ENCODE measurements at regions not wholly inside any gene's neighbourhood (a gene's known extent, or its start where the extent isn't known, plus 50 kb on each side); places are given as distances from the start of the nearest gene placed in this dataset.

- no peak overlapping the region for H3K4me3 ChIP-seq (ENCODE audit: low read depth, low read length)
- DNase-seq (ENCODE audit: low read depth), result no peak
- no peak for TF ChIP-seq CTCF (IDR thresholded peaks at IDR 0.05; ENCODE audit: insufficient read depth, low read depth, low read length, missing control alignments)
These were observed 56.2 kb downstream of the PABPC4L start for GRCh38 chr4:134145369-134145768.

- TF ChIP-seq CTCF (IDR thresholded peaks at IDR 0.05; ENCODE audit: insufficient read depth, low read depth, low read length, missing control alignments), result no peak
- H3K4me3 ChIP-seq (ENCODE audit: low read depth, low read length), result no peak overlapping the region
- DNase-seq (ENCODE audit: low read depth), result no peak
These were observed 57.3 kb downstream of the PABPC4L start for GRCh38 chr4:134144337-134144736.

- TF ChIP-seq CTCF (IDR thresholded peaks at IDR 0.05; ENCODE audit: insufficient read depth, low read depth, low read length, missing control alignments), result no peak
- DNase-seq (ENCODE audit: low read depth), result no peak
These were observed 59.9 kb downstream of the PABPC4L start for GRCh38 chr4:134141728-134142127.

GRCh38 chr4:134139188-134139587 is 62.4 kb downstream of the PABPC4L start:
- no peak overlapping the region for H3K4me3 ChIP-seq (ENCODE audit: low read depth, low read length)
- TF ChIP-seq CTCF (IDR thresholded peaks at IDR 0.05; ENCODE audit: insufficient read depth, low read depth, low read length, missing control alignments), result no peak

More at GRCh38 chr4:134141728-134142127, 59.9 kb downstream of the PABPC4L start:
- H3K4me3 ChIP-seq (ENCODE audit: low read depth, low read length), result no peak overlapping the region

GRCh38 chr4:134132086-134132783 is 69.4 kb downstream of the PABPC4L start:
- DNase-seq (ENCODE audit: low read depth), result no peak
- no peak overlapping the region for H3K4me3 ChIP-seq (ENCODE audit: low read depth, low read length)

More at GRCh38 chr4:134139188-134139587, 62.4 kb downstream of the PABPC4L start:
- no peak for DNase-seq (ENCODE audit: low read depth)

GRCh38 chr4:134126955-134127354 is 74.6 kb downstream of the PABPC4L start:
- TF ChIP-seq CTCF (IDR thresholded peaks at IDR 0.05; ENCODE audit: insufficient read depth, low read depth, low read length, missing control alignments), result no peak
- no peak for DNase-seq (ENCODE audit: low read depth)
- no peak overlapping the region for H3K4me3 ChIP-seq (ENCODE audit: low read depth, low read length)

More at GRCh38 chr4:134132086-134132783, 69.4 kb downstream of the PABPC4L start:
- no peak for TF ChIP-seq CTCF (IDR thresholded peaks at IDR 0.05; ENCODE audit: insufficient read depth, low read depth, low read length, missing control alignments)

Data from GM12865 (cell line).